Adrenal gland (tissue), 5 donors: ENCODE measurements at regions not wholly inside any gene's neighbourhood (a gene's known extent, or its start where the extent isn't known, plus 50 kb on each side); places are given as distances from the start of the nearest gene placed in this dataset.

ENCODE experiments used
- POLR2A ChIP-seq, 2 donors: fragments of 450-650 bp; IDR thresholded peaks; one replicate each; pipeline ENCODE4 v1.6.1; 2017; ENCODE audit warnings: antibody characterized with exemption in 2 of 2, mild to moderate bottlenecking in 2 of 2, moderate library complexity in 1 of 2
- TF ChIP-seq, protein P1 (sequence below), 6 experiments: fragments of 450-650 bp in 4 of 6; fragments of 200-600 bp in 2 of 6; sonication (generic) in 1 of 6; IDR thresholded peaks; 1 replicate in 5 of 6; 2 replicates in 1 of 6; pipeline versions ENCODE4 v1.5.1 to v1.8.0; 2016 to 2021; ENCODE audit warnings: antibody characterized with exemption in 6 of 6, mild to moderate bottlenecking in 2 of 6, moderate library complexity in 1 of 6
- donor health status: DM: no; HTN: no; CAD: no.

- TF ChIP-seq POLR2A (IDR thresholded peaks at IDR 0.05), result no peak
- TF ChIP-seq, protein P1, sequence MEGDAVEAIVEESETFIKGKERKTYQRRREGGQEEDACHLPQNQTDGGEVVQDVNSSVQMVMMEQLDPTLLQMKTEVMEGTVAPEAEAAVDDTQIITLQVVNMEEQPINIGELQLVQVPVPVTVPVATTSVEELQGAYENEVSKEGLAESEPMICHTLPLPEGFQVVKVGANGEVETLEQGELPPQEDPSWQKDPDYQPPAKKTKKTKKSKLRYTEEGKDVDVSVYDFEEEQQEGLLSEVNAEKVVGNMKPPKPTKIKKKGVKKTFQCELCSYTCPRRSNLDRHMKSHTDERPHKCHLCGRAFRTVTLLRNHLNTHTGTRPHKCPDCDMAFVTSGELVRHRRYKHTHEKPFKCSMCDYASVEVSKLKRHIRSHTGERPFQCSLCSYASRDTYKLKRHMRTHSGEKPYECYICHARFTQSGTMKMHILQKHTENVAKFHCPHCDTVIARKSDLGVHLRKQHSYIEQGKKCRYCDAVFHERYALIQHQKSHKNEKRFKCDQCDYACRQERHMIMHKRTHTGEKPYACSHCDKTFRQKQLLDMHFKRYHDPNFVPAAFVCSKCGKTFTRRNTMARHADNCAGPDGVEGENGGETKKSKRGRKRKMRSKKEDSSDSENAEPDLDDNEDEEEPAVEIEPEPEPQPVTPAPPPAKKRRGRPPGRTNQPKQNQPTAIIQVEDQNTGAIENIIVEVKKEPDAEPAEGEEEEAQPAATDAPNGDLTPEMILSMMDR (IDR thresholded peaks at IDR 0.05), result no peak
Measured at GRCh38 chr13:40495621-40496001, 170.8 kb downstream of the FOXO1 start.
